HepG2 (cell line): ENCODE measurements at regions not wholly inside any gene's neighbourhood (a gene's known extent, or its start where the extent isn't known, plus 50 kb on each side); places are given as distances from the start of the nearest gene placed in this dataset.

Source experiments
- CTCF ChIP-seq: sonication (generic); formaldehyde crosslinking; IDR thresholded peaks from 2 replicates; pipeline ENCODE4 v1.5.0; 2020; ENCODE audit warnings: mild to moderate bottlenecking, missing genetic modification reagents, moderate library complexity
- FUBP1 ChIP-seq: sonication (generic); formaldehyde crosslinking; IDR thresholded peaks from 2 replicates; pipeline ENCODE4 v1.5.1; 2020; ENCODE audit warnings: missing genetic modification reagents, mild to moderate bottlenecking, borderline replicate concordance
- KDM1A ChIP-seq: IDR thresholded peaks from 2 replicates; pipeline ENCODE4 v1.6.1; 2016; ENCODE audit warnings: missing compliant biosample characterization
- POLR2A ChIP-seq, 2 experiments: IDR thresholded peaks; 2 replicates each; pipeline ENCODE4 v1.6.1; 2011; ENCODE audit warnings: low read depth in 2 of 2, low read length in 2 of 2, mild to moderate bottlenecking in 1 of 2, moderate library complexity in 1 of 2; ENCODE audit not compliant: insufficient read depth in 1 of 2
- SRY ChIP-seq: sonication (generic); formaldehyde crosslinking; IDR thresholded peaks from 2 replicates; pipeline ENCODE4 v1.8.0; 2022; ENCODE audit warnings: mild to moderate bottlenecking, missing genetic modification reagents
- ZBTB40 ChIP-seq, 2 experiments: fragments of 450-650 bp in 1 of 2; sonication (generic) in 1 of 2; formaldehyde crosslinking in 1 of 2; IDR thresholded peaks; 2 replicates each; pipeline versions ENCODE4 v1.6.1 to v1.8.0; 2016 to 2022; ENCODE audit warnings: antibody characterized with exemption in 1 of 2, mild to moderate bottlenecking in 1 of 2, missing genetic modification reagents in 1 of 2
- ZNF232 ChIP-seq: sonication (generic); formaldehyde crosslinking; IDR thresholded peaks from 2 replicates; pipeline ENCODE4 v1.4.0; 2020; ENCODE audit warnings: missing genetic modification reagents, borderline replicate concordance
- ZNF609 ChIP-seq: sonication (generic); formaldehyde crosslinking; IDR thresholded peaks from 2 replicates; pipeline ENCODE4 v1.4.0; 2020; ENCODE audit warnings: mild to moderate bottlenecking, missing genetic modification reagents, borderline replicate concordance
- ZNF629 ChIP-seq: sonication (generic); formaldehyde crosslinking; conservative IDR thresholded peaks from 2 replicates; pipeline ENCODE4 v1.5.0; 2020; ENCODE audit warnings: missing genetic modification reagents
- ZNF841 ChIP-seq: sonication (generic); formaldehyde crosslinking; IDR thresholded peaks from 2 replicates; pipeline ENCODE4 v1.8.1; 2023; ENCODE audit warnings: missing genetic modification reagents, borderline replicate concordance
- ZSCAN31 ChIP-seq: sonication (generic); formaldehyde crosslinking; IDR thresholded peaks from 2 replicates; pipeline ENCODE4 v1.5.0; 2020; ENCODE audit warnings: low read depth, mild to moderate bottlenecking, missing genetic modification reagents

- TF ChIP-seq ZSCAN31 (CRISPR knock-in tag) (no peak), ZNF629 (CRISPR knock-in tag) (no peak), ZNF609 (CRISPR knock-in tag) (no peak), CTCF (CRISPR knock-in tag) (no peak), SRY (no peak), POLR2A (IDR thresholded peaks at IDR 0.05; ENCODE audit: insufficient read depth in 1 of 2, low read depth in 2 of 2, low read length in 2 of 2) (no peak), KDM1A (CRISPR knock-in tag) (no peak), ZNF232 (no peak), ZNF841 (CRISPR knock-in tag) (no peak), ZBTB40 (IDR thresholded peaks at IDR 0.05) (no peak), ZBTB40 (CRISPR knock-in tag; IDR thresholded peaks at IDR 0.05) (no peak), FUBP1 (CRISPR knock-in tag) (no peak)
These were observed 576.4 kb upstream of the SGCD start for GRCh38 chr5:155750571-155750970.
